ENCODE measurements at regions not wholly inside any gene's neighbourhood (a gene's known extent, or its start where the extent isn't known, plus 50 kb on each side); places are given as distances from the start of the nearest gene placed in this dataset.
A peak's percentile ranks its signal among the peaks of the same experiment; 100 is the strongest.

GRCh38 chrX:69027181-69028005 lies 137.9 kb downstream of the PJA1 start:
- no peak for DNase-seq (ENCODE audit: low spot score)
- no peak for FAIRE-seq

- DNase-seq (ENCODE audit: low spot score): no peak
- FAIRE-seq: no peak
Observed at GRCh38 chrX:69025802-69026301, 139.4 kb downstream of the PJA1 start.

- DNase-seq (ENCODE audit: low spot score) (no peak), FAIRE-seq (no peak)
Observed at GRCh38 chrX:69024931-69025330, 140.3 kb downstream of the PJA1 start.

- FAIRE-seq: no peak
- no peak for DNase-seq (ENCODE audit: low spot score)
Observed at GRCh38 chrX:69024161-69024736, 141.0 kb downstream of the PJA1 start.

GRCh38 chrX:69022430-69022829 lies 142.8 kb downstream of the PJA1 start:
- FAIRE-seq (no peak), DNase-seq (ENCODE audit: low spot score) (no peak)

GRCh38 chrX:69021141-69021960 lies 143.9 kb downstream of the PJA1 start:
- no peak for DNase-seq (ENCODE audit: low spot score)
- no peak for FAIRE-seq

- FAIRE-seq: no peak
- DNase-seq (ENCODE audit: low spot score): no peak
Observed at GRCh38 chrX:69020316-69020715, 144.9 kb downstream of the PJA1 start.

GRCh38 chrX:69019073-69019890 lies 146.0 kb downstream of the PJA1 start:
- no peak for DNase-seq (ENCODE audit: low spot score)
- FAIRE-seq: no peak

- FAIRE-seq: no peak
- DNase-seq (ENCODE audit: low spot score): no peak
Observed at GRCh38 chrX:69018416-69019072, 146.7 kb downstream of the PJA1 start.

- no peak for FAIRE-seq
- no peak for DNase-seq (ENCODE audit: low spot score)
Observed at GRCh38 chrX:69016293-69016941, 148.8 kb downstream of the PJA1 start.

- DNase-seq (ENCODE audit: low spot score) (no peak), FAIRE-seq (no peak)
Observed at GRCh38 chrX:69015564-69016292, 149.5 kb downstream of the PJA1 start.

- no peak for DNase-seq (ENCODE audit: low spot score)
- FAIRE-seq: no peak
Observed at GRCh38 chrX:69015156-69015555, 150.1 kb downstream of the PJA1 start.

GRCh38 chrX:69014200-69014599 lies 151.1 kb downstream of the PJA1 start:
- FAIRE-seq (no peak), DNase-seq (ENCODE audit: low spot score) (no peak)

- no peak for DNase-seq (ENCODE audit: low spot score)
- no peak for FAIRE-seq
Observed at GRCh38 chrX:69010339-69010738, 154.9 kb downstream of the PJA1 start.

GRCh38 chrX:69000877-69001276 lies 164.4 kb downstream of the PJA1 start:
- no peak for FAIRE-seq
- DNase-seq (ENCODE audit: low spot score): no peak

GRCh38 chrX:68999931-69000330 lies 165.3 kb downstream of the PJA1 start:
- DNase-seq (ENCODE audit: low spot score) (no peak), FAIRE-seq (no peak)

GRCh38 chrX:68999356-68999755 lies 165.9 kb downstream of the PJA1 start:
- FAIRE-seq (no peak), DNase-seq (ENCODE audit: low spot score) (peak; percentile 57)

- no peak for FAIRE-seq
- DNase-seq (ENCODE audit: low spot score): no peak
Observed at GRCh38 chrX:68998716-68999115, 166.5 kb downstream of the PJA1 start.

GRCh38 chrX:68997911-68998310 lies 167.3 kb downstream of the PJA1 start:
- no peak for FAIRE-seq
- no peak for DNase-seq (ENCODE audit: low spot score)
